ENCODE measurements at regions not wholly inside any gene's neighbourhood (a gene's known extent, or its start where the extent isn't known, plus 50 kb on each side); places are given as distances from the start of the nearest gene placed in this dataset.
A peak's percentile ranks its signal among the peaks of the same experiment; 100 is the strongest.
"Not testable (repeated sequence)": the region's sequence is repeated elsewhere in the genome, so short reads cannot be mapped to it uniquely, and the experiment has no call there.

GRCh38 chr13:106095919-106096318 lies 439.5 kb downstream of the EFNB2 start:
- no peak overlapping the region for H3K4me3 ChIP-seq (ENCODE audit: low read length)

DNA sequence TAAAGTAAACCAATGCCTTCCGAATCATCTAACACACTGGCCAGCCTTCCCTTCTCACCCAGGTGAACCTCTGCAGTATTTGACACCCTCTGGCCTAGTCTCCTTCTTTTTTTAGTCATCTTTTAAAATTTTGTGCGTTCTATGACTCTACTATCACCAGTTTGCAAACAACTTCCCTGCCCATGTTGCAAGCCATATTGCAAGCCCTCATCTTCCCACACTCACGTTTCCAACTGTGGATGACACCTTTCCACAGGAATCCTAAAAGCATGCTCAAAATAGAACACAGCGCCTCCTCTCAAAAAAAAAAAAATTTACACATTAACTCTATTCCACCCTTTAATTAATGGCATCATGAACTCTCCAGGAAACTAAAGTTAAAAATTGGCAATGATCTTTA lies 440.1 kb downstream of the EFNB2 start:
- Histone ChIP-seq H3K4me1 (ENCODE audit: control insufficient read depth, insufficient read depth, low read length) (peaks cover 8% of the 10 kb centered on the region), H3K36me3 (ENCODE audit: control insufficient read depth, insufficient read depth, low read length, severe bottlenecking) (no peaks in the 10 kb centered on the region), H3K4me3 (ENCODE audit: low read length) (no peak overlapping the region), H3K9ac (ENCODE audit: low read length) (no peak overlapping the region), H3K9me3 (ENCODE audit: control insufficient read depth, low read length) (no peaks in the 10 kb centered on the region), H3K27me3 (replicated peaks; ENCODE audit: control insufficient read depth, insufficient read depth, low read length) (no peaks in the 10 kb centered on the region)
- DNase-seq (ENCODE audit: low read depth): no peak

More at GRCh38 chr13:106095919-106096318, 439.5 kb downstream of the EFNB2 start:
- Histone ChIP-seq H3K9ac (ENCODE audit: low read length) (no peak overlapping the region), H3K9me3 (ENCODE audit: control insufficient read depth, low read length) (no peaks in the 10 kb centered on the region), H3K4me1 (ENCODE audit: control insufficient read depth, insufficient read depth, low read length) (peaks cover 8% of the 10 kb centered on the region), H3K36me3 (ENCODE audit: control insufficient read depth, insufficient read depth, low read length, severe bottlenecking) (no peaks in the 10 kb centered on the region), H3K27me3 (replicated peaks; ENCODE audit: control insufficient read depth, insufficient read depth, low read length) (no peaks in the 10 kb centered on the region)
- no peak for DNase-seq (ENCODE audit: low read depth)

- no peaks in the 10 kb centered on the region for H3K27me3 ChIP-seq (replicated peaks; ENCODE audit: control insufficient read depth, insufficient read depth, low read length)
- H3K9ac ChIP-seq (ENCODE audit: low read length): no peak overlapping the region
- no peak for DNase-seq (ENCODE audit: low read depth)
- H3K9me3 ChIP-seq (ENCODE audit: control insufficient read depth, low read length): no peaks in the 10 kb centered on the region
- no peaks in the 10 kb centered on the region for H3K36me3 ChIP-seq (ENCODE audit: control insufficient read depth, insufficient read depth, low read length, severe bottlenecking)
- H3K4me3 ChIP-seq (ENCODE audit: low read length): no peak overlapping the region
- H3K4me1 ChIP-seq (ENCODE audit: control insufficient read depth, insufficient read depth, low read length): peaks cover 5% of the 10 kb centered on the region
These were observed 445.5 kb downstream of the EFNB2 start for GRCh38 chr13:106090001-106090400.

DNA sequence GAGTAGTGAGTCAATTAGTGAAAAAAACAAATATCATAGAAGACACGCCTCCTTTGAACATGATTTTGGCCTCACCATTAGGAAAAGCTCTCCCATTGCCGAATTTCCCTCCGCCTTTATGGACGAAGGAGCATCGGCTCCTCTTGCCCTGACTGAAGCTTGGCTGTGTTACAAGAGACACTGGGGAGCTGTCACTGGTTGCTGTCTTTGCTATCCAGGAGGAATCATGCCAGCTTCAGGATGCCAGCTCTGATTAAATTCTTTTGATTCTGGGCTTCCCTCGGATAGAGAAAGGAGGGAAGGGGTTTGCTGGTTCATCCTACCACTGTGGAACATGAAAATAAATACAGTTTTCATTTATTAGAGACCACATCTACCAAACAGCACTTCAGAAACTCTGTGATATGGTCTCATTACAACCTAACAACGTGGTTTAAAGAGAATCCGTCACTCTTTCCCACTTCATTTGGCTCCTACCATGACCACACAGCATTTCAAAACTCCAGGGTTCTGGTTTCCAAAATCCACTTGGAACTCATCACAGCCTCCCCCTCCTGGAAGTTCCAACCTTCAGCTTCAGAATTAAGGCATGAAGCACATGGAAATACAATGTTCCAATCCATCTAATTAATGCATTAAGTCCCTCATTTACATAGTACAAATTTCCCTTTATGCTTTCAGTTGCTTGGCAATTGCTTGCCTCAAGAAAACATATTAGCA lies 446.0 kb downstream of the EFNB2 start:
- peaks cover 5% of the 10 kb centered on the region for H3K4me1 ChIP-seq (ENCODE audit: control insufficient read depth, insufficient read depth, low read length)
- H3K36me3 ChIP-seq (ENCODE audit: control insufficient read depth, insufficient read depth, low read length, severe bottlenecking): no peaks in the 10 kb centered on the region
- no peak for DNase-seq (ENCODE audit: low read depth)
- H3K27me3 ChIP-seq (replicated peaks; ENCODE audit: control insufficient read depth, insufficient read depth, low read length): no peaks in the 10 kb centered on the region
- no peak overlapping the region for H3K4me3 ChIP-seq (ENCODE audit: low read length)
- no peak overlapping the region for H3K9ac ChIP-seq (ENCODE audit: low read length)
- no peaks in the 10 kb centered on the region for H3K9me3 ChIP-seq (ENCODE audit: control insufficient read depth, low read length)

DNA sequence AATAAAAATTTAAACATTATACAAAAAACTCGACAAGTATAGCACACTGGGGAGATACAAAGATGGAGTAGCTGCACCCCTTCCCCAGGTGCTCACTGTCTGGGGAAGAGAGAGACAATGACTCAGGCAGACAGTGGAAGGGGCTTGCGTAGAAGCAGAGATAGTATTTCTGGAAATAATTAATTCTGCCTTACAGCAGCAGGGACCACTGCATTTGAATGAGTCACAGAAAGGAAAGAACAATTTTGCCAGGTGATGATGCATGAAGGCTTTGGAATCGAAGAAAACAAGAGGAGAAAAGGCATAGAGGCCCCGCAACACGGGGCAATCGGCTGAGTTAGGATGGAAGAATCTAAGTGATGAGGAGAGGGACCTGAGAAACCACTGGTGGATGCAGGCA lies 447.4 kb downstream of the EFNB2 start:
- DNase-seq (ENCODE audit: low read depth): no peak
- H3K9me3 ChIP-seq (ENCODE audit: control insufficient read depth, low read length): no peaks in the 10 kb centered on the region
- H3K4me1 ChIP-seq (ENCODE audit: control insufficient read depth, insufficient read depth, low read length): peaks cover 5% of the 10 kb centered on the region
- H3K4me3 ChIP-seq (ENCODE audit: low read length): no peak overlapping the region
- no peaks in the 10 kb centered on the region for H3K36me3 ChIP-seq (ENCODE audit: control insufficient read depth, insufficient read depth, low read length, severe bottlenecking)
- H3K9ac ChIP-seq (ENCODE audit: low read length): no peak overlapping the region
- no peaks in the 10 kb centered on the region for H3K27me3 ChIP-seq (replicated peaks; ENCODE audit: control insufficient read depth, insufficient read depth, low read length)

- no peak for DNase-seq (ENCODE audit: low read depth)
- Histone ChIP-seq H3K4me3 (ENCODE audit: low read length) (no peak overlapping the region), H3K36me3 (ENCODE audit: control insufficient read depth, insufficient read depth, low read length, severe bottlenecking) (no peaks in the 10 kb centered on the region), H3K9me3 (ENCODE audit: control insufficient read depth, low read length) (no peaks in the 10 kb centered on the region), H3K27me3 (replicated peaks; ENCODE audit: control insufficient read depth, insufficient read depth, low read length) (no peaks in the 10 kb centered on the region), H3K9ac (ENCODE audit: low read length) (no peak overlapping the region), H3K4me1 (ENCODE audit: control insufficient read depth, insufficient read depth, low read length) (peaks cover 5% of the 10 kb centered on the region)
These were observed 448.3 kb downstream of the EFNB2 start for GRCh38 chr13:106087201-106087600.

DNA sequence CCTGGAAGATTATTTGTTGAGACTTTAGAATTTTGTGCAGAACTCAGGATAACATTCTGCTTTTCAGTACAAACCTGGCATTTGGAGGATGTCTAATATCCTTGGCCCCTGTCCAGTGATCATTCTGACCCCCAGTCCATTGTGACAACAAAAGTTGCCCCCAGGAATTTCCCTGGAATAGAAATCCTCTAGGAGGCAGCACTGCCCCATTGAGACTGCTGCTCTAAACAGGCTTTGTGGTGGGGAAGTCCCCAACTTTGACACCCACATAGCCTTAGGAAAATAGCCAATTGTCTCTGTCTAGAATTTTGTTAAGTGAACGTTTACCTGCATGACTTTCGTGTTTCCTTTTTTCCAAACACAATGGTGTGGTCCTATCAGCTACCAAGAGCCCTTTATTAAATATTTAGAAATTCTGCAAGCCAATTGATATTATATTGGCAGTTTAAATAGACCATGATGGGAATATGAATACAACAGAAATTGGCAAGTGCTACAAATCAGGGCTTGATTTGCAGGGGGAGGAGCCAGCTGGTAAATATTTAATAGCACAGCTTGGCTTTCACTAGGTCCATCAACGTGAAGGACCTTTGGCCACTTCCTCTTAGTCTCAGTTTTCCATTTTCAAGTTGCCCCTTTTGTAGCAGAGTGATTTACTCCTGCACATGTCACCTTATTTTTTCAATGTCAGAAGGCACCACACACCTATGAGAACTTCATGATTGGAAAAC lies 451.7 kb downstream of the EFNB2 start:
- H3K9me3 ChIP-seq (ENCODE audit: control insufficient read depth, low read length): peaks cover 3% of the 10 kb centered on the region
- no peaks in the 10 kb centered on the region for H3K4me1 ChIP-seq (ENCODE audit: control insufficient read depth, insufficient read depth, low read length)
- H3K27me3 ChIP-seq (replicated peaks; ENCODE audit: control insufficient read depth, insufficient read depth, low read length): no peaks in the 10 kb centered on the region
- DNase-seq (ENCODE audit: low read depth): peak; percentile 69
- H3K4me3 ChIP-seq (ENCODE audit: low read length): no peak overlapping the region
- no peak overlapping the region for H3K9ac ChIP-seq (ENCODE audit: low read length)
- H3K36me3 ChIP-seq (ENCODE audit: control insufficient read depth, insufficient read depth, low read length, severe bottlenecking): no peaks in the 10 kb centered on the region

GRCh38 chr13:106081221-106081620 lies 454.2 kb downstream of the EFNB2 start:
- not testable (repeated sequence) for H3K4me1 ChIP-seq (ENCODE audit: control insufficient read depth, insufficient read depth, low read length); H3K36me3 ChIP-seq (ENCODE audit: control insufficient read depth, insufficient read depth, low read length, severe bottlenecking)

GRCh38 chr13:106078191-106078590 lies 457.3 kb downstream of the EFNB2 start:
- H3K4me3 ChIP-seq (ENCODE audit: low read length): no peak overlapping the region
- no peaks in the 10 kb centered on the region for H3K27me3 ChIP-seq (replicated peaks; ENCODE audit: control insufficient read depth, insufficient read depth, low read length)
- no peak overlapping the region for H3K9ac ChIP-seq (ENCODE audit: low read length)
- no peaks in the 10 kb centered on the region for H3K36me3 ChIP-seq (ENCODE audit: control insufficient read depth, insufficient read depth, low read length, severe bottlenecking)
- peak; percentile 4 for DNase-seq (ENCODE audit: low read depth)
- H3K4me1 ChIP-seq (ENCODE audit: control insufficient read depth, insufficient read depth, low read length): no peaks in the 10 kb centered on the region
- peaks cover 3% of the 10 kb centered on the region for H3K9me3 ChIP-seq (ENCODE audit: control insufficient read depth, low read length)

More at GRCh38 chr13:106081221-106081620, 454.2 kb downstream of the EFNB2 start:
- not testable (repeated sequence) for H3K9ac ChIP-seq (ENCODE audit: low read length); H3K27me3 ChIP-seq (replicated peaks; ENCODE audit: control insufficient read depth, insufficient read depth, low read length); DNase-seq (ENCODE audit: low read depth); H3K4me3 ChIP-seq (ENCODE audit: low read length); H3K9me3 ChIP-seq (ENCODE audit: control insufficient read depth, low read length)

- H3K27me3 ChIP-seq (replicated peaks; ENCODE audit: control insufficient read depth, insufficient read depth, low read length): no peaks in the 10 kb centered on the region
- no peak for DNase-seq (ENCODE audit: low read depth)
- no peaks in the 10 kb centered on the region for H3K36me3 ChIP-seq (ENCODE audit: control insufficient read depth, insufficient read depth, low read length, severe bottlenecking)
- no peaks in the 10 kb centered on the region for H3K4me1 ChIP-seq (ENCODE audit: control insufficient read depth, insufficient read depth, low read length)
- peaks cover 3% of the 10 kb centered on the region for H3K9me3 ChIP-seq (ENCODE audit: control insufficient read depth, low read length)
- no peak overlapping the region for H3K9ac ChIP-seq (ENCODE audit: low read length)
- H3K4me3 ChIP-seq (ENCODE audit: low read length): no peak overlapping the region
These were observed 458.4 kb downstream of the EFNB2 start for GRCh38 chr13:106077017-106077416.

- no peaks in the 10 kb centered on the region for H3K36me3 ChIP-seq (ENCODE audit: control insufficient read depth, insufficient read depth, low read length, severe bottlenecking)
- peaks cover 3% of the 10 kb centered on the region for H3K27me3 ChIP-seq (replicated peaks; ENCODE audit: control insufficient read depth, insufficient read depth, low read length)
- no peak overlapping the region for H3K9ac ChIP-seq (ENCODE audit: low read length)
- H3K4me1 ChIP-seq (ENCODE audit: control insufficient read depth, insufficient read depth, low read length): no peaks in the 10 kb centered on the region
- no peak overlapping the region for H3K4me3 ChIP-seq (ENCODE audit: low read length)
- no peak for DNase-seq (ENCODE audit: low read depth)
- H3K9me3 ChIP-seq (ENCODE audit: control insufficient read depth, low read length): no peaks in the 10 kb centered on the region
These were observed 463.4 kb downstream of the EFNB2 start for GRCh38 chr13:106072014-106072413.

Data from adipocyte (in vitro differentiated cells).